Parathyroid adenoma (tissue), 2 donors: ENCODE measurements at regions not wholly inside any gene's neighbourhood (a gene's known extent, or its start where the extent isn't known, plus 50 kb on each side); places are given as distances from the start of the nearest gene placed in this dataset.

Source experiments
- H2AFZ ChIP-seq: fragments of 300-600 bp; sonication (generic); one replicate; pipeline ENCODE4 v1.7.0; 2017; ENCODE audit warnings: antibody characterized with exemption, mild to moderate bottlenecking
- H3K27ac ChIP-seq: fragments of 300-600 bp; sonication (generic); one replicate; pipeline ENCODE4 v1.7.0; 2017
- H3K27me3 ChIP-seq: fragments of 300-600 bp; sonication (generic); one replicate; pipeline ENCODE4 v1.7.0; 2017; ENCODE audit warnings: low read length; ENCODE audit not compliant: control insufficient read depth, insufficient read depth
- H3K36me3 ChIP-seq: fragments of 300-600 bp; sonication (generic); one replicate; pipeline ENCODE4 v1.7.0; 2017; ENCODE audit warnings: low read length; ENCODE audit not compliant: control insufficient read depth, insufficient read depth
- H3K4me1 ChIP-seq: fragments of 300-600 bp; sonication (generic); one replicate; pipeline ENCODE4 v1.7.0; 2017; ENCODE audit warnings: control low read depth
- H3K4me2 ChIP-seq: fragments of 300-600 bp; sonication (generic); one replicate; pipeline ENCODE4 v1.7.0; 2017; ENCODE audit warnings: low read length
- H3K4me3 ChIP-seq: fragments of 300-600 bp; sonication (generic); one replicate; pipeline ENCODE4 v1.7.0; 2017; ENCODE audit warnings: low read depth, low read length
- H3K79me2 ChIP-seq: fragments of 300-600 bp; sonication (generic); one replicate; pipeline ENCODE4 v1.7.0; 2017; ENCODE audit warnings: control low read depth
- H3K9ac ChIP-seq: fragments of 300-600 bp; sonication (generic); one replicate; pipeline ENCODE4 v1.7.0; 2017; ENCODE audit warnings: mild to moderate bottlenecking
- H3K9me3 ChIP-seq: fragments of 300-600 bp; sonication (generic); one replicate; pipeline ENCODE4 v1.7.0; 2017; ENCODE audit warnings: low read length; ENCODE audit not compliant: control insufficient read depth
- TF ChIP-seq, protein P1 (sequence below): fragments of 300-600 bp; sonication (generic); IDR thresholded peaks from one replicate; pipeline ENCODE4 v1.7.0; 2017; ENCODE audit warnings: antibody characterized with exemption, mild to moderate bottlenecking
- donor health status: primary hyperparathyroidism.

DNA sequence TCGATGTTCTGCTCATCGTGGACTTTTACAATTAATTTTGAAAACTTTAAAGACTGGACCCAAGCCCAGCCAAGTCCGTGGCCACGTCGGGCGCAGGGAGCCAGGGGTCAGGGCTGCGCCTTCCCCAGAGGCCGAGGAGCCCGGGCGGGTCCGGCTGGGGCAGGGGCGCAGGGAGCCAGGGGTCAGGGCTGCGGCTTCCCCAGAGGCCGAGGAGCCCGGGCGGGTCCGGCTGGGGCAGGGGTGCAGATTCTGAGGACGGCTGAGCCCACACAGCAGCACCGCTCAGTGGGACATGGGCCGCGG lies 75.2 kb downstream of the MICALL2 start:
- H3K79me2 ChIP-seq = no peaks in the 10 kb centered on the region
- TF ChIP-seq, protein P1, sequence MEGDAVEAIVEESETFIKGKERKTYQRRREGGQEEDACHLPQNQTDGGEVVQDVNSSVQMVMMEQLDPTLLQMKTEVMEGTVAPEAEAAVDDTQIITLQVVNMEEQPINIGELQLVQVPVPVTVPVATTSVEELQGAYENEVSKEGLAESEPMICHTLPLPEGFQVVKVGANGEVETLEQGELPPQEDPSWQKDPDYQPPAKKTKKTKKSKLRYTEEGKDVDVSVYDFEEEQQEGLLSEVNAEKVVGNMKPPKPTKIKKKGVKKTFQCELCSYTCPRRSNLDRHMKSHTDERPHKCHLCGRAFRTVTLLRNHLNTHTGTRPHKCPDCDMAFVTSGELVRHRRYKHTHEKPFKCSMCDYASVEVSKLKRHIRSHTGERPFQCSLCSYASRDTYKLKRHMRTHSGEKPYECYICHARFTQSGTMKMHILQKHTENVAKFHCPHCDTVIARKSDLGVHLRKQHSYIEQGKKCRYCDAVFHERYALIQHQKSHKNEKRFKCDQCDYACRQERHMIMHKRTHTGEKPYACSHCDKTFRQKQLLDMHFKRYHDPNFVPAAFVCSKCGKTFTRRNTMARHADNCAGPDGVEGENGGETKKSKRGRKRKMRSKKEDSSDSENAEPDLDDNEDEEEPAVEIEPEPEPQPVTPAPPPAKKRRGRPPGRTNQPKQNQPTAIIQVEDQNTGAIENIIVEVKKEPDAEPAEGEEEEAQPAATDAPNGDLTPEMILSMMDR = no peak
- no peak overlapping the region for H3K4me3 ChIP-seq
- no peaks in the 10 kb centered on the region for H3K36me3 ChIP-seq
- H3K9ac ChIP-seq = no peak overlapping the region
- no peak overlapping the region for H3K27ac ChIP-seq
- no peaks in the 10 kb centered on the region for H3K9me3 ChIP-seq
- H3K4me2 ChIP-seq = no peak overlapping the region
- H3K4me1 ChIP-seq = no peaks in the 10 kb centered on the region
- no peak overlapping the region for H2AFZ ChIP-seq
- no peaks in the 10 kb centered on the region for H3K27me3 ChIP-seq
